Spleen (tissue), 11 donors: ENCODE measurements at regions not wholly inside any gene's neighbourhood (a gene's known extent, or its start where the extent isn't known, plus 50 kb on each side); places are given as distances from the start of the nearest gene placed in this dataset.

ENCODE experiments used
- DNase-seq: peaks from one replicate; pipeline ENCODE4 v3.0.0-alpha.2; 2020
- H3K27ac ChIP-seq, 8 donors: fragments of 200-600 bp; sonication (generic) in 7 of 8; 1 replicate in 4 of 8; 2 replicates in 4 of 8; pipeline versions ENCODE4 v1.5.0 to v1.8.0; 2016 to 2021; ENCODE audit warnings: inconsistent platforms in 4 of 8, mild to moderate bottlenecking in 4 of 8, moderate library complexity in 1 of 8
- H3K27me3 ChIP-seq, 7 donors: fragments of 200-600 bp; sonication (generic) in 6 of 7; replicated peaks in 1 of 7; 1 replicate in 4 of 7; 2 replicates in 3 of 7; pipeline versions ENCODE4 v1.5.0 to v1.8.0; 2016 to 2021; ENCODE audit warnings: inconsistent platforms in 3 of 7, mild to moderate bottlenecking in 1 of 7
- H3K36me3 ChIP-seq, 6 donors: fragments of 200-600 bp; sonication (generic) in 5 of 6; 1 replicate in 4 of 6; 2 replicates in 2 of 6; pipeline versions ENCODE4 v1.5.0 to v1.8.0; 2016 to 2021; ENCODE audit warnings: inconsistent platforms in 2 of 6
- H3K4me1 ChIP-seq, 6 donors: fragments of 200-600 bp; sonication (generic) in 5 of 6; 1 replicate in 3 of 6; 2 replicates in 3 of 6; pipeline versions ENCODE4 v1.5.0 to v1.8.0; 2016 to 2021; ENCODE audit warnings: inconsistent platforms in 3 of 6
- H3K4me3 ChIP-seq, 8 donors: fragments of 200-600 bp; sonication (generic) in 7 of 8; 1 replicate in 4 of 8; 2 replicates in 4 of 8; pipeline versions ENCODE4 v1.5.0 to v1.8.0; 2016 to 2021; ENCODE audit warnings: inconsistent platforms in 4 of 8, mild to moderate bottlenecking in 4 of 8, moderate library complexity in 2 of 8
- H3K9me3 ChIP-seq, 8 donors: fragments of 200-600 bp; sonication (generic) in 7 of 8; 1 replicate in 4 of 8; 2 replicates in 4 of 8; pipeline versions ENCODE4 v1.5.0 to v1.8.0; 2016 to 2021; ENCODE audit warnings: inconsistent platforms in 4 of 8
- POLR2A ChIP-seq, 3 donors: fragments of 450-650 bp; IDR thresholded peaks; one replicate each; pipeline ENCODE4 v1.5.1; 2017; ENCODE audit warnings: antibody characterized with exemption in 3 of 3, mild to moderate bottlenecking in 1 of 3
- POLR2AphosphoS5 ChIP-seq, 3 donors: sonication (generic); formaldehyde crosslinking; IDR thresholded peaks; one replicate each; pipeline ENCODE4 v1.5.1; 2017; ENCODE audit warnings: antibody characterized with exemption in 3 of 3
- WGBS, 5 donors: extraction: QIAGEN DNeasy Blood & Tissue Kit in 3 of 5; methylation state at CpG; one replicate each; pipeline versions ENCODE4 v1.1.5 to v1.1.7; 2013 to 2018; 5-methylcytosine and 5-hydroxymethylcytosine counted together
- intact Hi-C: fragments of 100-400 bp; cut with DNase I; formaldehyde crosslinking; loops from one replicate; pipeline ENCODE4 v1.15.0; 2023; ENCODE audit warnings: low total_unique reads
- TF ChIP-seq, protein P1 (sequence below), 11 experiments: fragments of 200-600 bp in 7 of 11; fragments of 450-650 bp in 4 of 11; sonication (generic) in 4 of 11; IDR thresholded peaks in 8 of 11; conservative IDR thresholded peaks in 3 of 11; 1 replicate in 7 of 11; 2 replicates in 4 of 11; pipeline versions ENCODE4 v1.4.0 to v1.8.0; 2016 to 2021; ENCODE audit warnings: antibody characterized with exemption in 11 of 11, inconsistent platforms in 4 of 11, mild to moderate bottlenecking in 1 of 11
- donor health status: healthy with polysubstance abuse.
- donor health status: DM: no; HTN: no; CAD: no; lungs with moderate emphysema.
- donor health status: DM: no; HTN: no; CAD: no.
- donor health status: Bipolar disorder and iron deficiency.
- donor health status: healthy.
- donor health status: DM: no; HTN: no; CAD: no.
- donor health status: DM: yes; HTN: yes; CAD: no.

- intact Hi-C loops, result no loop called here
- 80 to 94% (median 86%) methylated on average over 2 of the region's 2 CpGs for WGBS, 5 donors
- no peak for DNase-seq
- H3K36me3 ChIP-seq, result no peaks in the 10 kb centered on the region
- H3K27ac ChIP-seq, result no peak overlapping the region
- no peak overlapping the region for H3K4me3 ChIP-seq
- TF ChIP-seq POLR2A (IDR thresholded peaks at IDR 0.05) (no peak), POLR2AphosphoS5 (IDR thresholded peaks at IDR 0.05) (no peak)
- TF ChIP-seq, protein P1, sequence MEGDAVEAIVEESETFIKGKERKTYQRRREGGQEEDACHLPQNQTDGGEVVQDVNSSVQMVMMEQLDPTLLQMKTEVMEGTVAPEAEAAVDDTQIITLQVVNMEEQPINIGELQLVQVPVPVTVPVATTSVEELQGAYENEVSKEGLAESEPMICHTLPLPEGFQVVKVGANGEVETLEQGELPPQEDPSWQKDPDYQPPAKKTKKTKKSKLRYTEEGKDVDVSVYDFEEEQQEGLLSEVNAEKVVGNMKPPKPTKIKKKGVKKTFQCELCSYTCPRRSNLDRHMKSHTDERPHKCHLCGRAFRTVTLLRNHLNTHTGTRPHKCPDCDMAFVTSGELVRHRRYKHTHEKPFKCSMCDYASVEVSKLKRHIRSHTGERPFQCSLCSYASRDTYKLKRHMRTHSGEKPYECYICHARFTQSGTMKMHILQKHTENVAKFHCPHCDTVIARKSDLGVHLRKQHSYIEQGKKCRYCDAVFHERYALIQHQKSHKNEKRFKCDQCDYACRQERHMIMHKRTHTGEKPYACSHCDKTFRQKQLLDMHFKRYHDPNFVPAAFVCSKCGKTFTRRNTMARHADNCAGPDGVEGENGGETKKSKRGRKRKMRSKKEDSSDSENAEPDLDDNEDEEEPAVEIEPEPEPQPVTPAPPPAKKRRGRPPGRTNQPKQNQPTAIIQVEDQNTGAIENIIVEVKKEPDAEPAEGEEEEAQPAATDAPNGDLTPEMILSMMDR (IDR thresholded peaks at IDR 0.05 in 8 of 11, conservative IDR thresholded peaks at IDR 0.05 in 3 of 11), result no peak
- no peaks in the 10 kb centered on the region for H3K4me1 ChIP-seq
- no peaks in the 10 kb centered on the region for H3K27me3 ChIP-seq
- no peaks in the 10 kb centered on the region for H3K9me3 ChIP-seq
Measured at GRCh38 chr4:100816436-100817045, 298.7 kb upstream of the EMCN start.

GRCh38 chr4:100811046-100811445, 293.2 kb upstream of the EMCN start:
- intact Hi-C loops, result no loop called here
- 58 to 89% (median 86%) methylated on average over 2 of the region's 2 CpGs for WGBS, 5 donors
- no peaks in the 10 kb centered on the region for H3K9me3 ChIP-seq
- H3K27me3 ChIP-seq, result no peaks in the 10 kb centered on the region
- DNase-seq, result no peak
- H3K4me3 ChIP-seq, result no peak overlapping the region
- H3K27ac ChIP-seq, result no peak overlapping the region
- no peaks in the 10 kb centered on the region for H3K4me1 ChIP-seq
- H3K36me3 ChIP-seq, result no peaks in the 10 kb centered on the region
- no peak for TF ChIP-seq POLR2A (IDR thresholded peaks at IDR 0.05)
- no peak for TF ChIP-seq POLR2AphosphoS5 (IDR thresholded peaks at IDR 0.05)
- TF ChIP-seq, protein P1 (IDR thresholded peaks at IDR 0.05 in 8 of 11, conservative IDR thresholded peaks at IDR 0.05 in 3 of 11), result no peak

- 78 to 94% (median 81%) methylated on average over 2 of the region's 2 CpGs for WGBS, 5 donors
- no peak overlapping the region for H3K27ac ChIP-seq
- DNase-seq, result no peak
- no peaks in the 10 kb centered on the region for H3K4me1 ChIP-seq
- TF ChIP-seq, protein P1 (IDR thresholded peaks at IDR 0.05 in 8 of 11, conservative IDR thresholded peaks at IDR 0.05 in 3 of 11), result no peak
- no peak for TF ChIP-seq POLR2A (IDR thresholded peaks at IDR 0.05)
- TF ChIP-seq POLR2AphosphoS5 (IDR thresholded peaks at IDR 0.05), result no peak
- no peak overlapping the region for H3K4me3 ChIP-seq
- no peaks in the 10 kb centered on the region for H3K9me3 ChIP-seq
- no peaks in the 10 kb centered on the region for H3K36me3 ChIP-seq
- intact Hi-C loops, result no loop called here
- no peaks in the 10 kb centered on the region for H3K27me3 ChIP-seq
Measured at GRCh38 chr4:100809506-100809905, 291.7 kb upstream of the EMCN start.

DNA sequence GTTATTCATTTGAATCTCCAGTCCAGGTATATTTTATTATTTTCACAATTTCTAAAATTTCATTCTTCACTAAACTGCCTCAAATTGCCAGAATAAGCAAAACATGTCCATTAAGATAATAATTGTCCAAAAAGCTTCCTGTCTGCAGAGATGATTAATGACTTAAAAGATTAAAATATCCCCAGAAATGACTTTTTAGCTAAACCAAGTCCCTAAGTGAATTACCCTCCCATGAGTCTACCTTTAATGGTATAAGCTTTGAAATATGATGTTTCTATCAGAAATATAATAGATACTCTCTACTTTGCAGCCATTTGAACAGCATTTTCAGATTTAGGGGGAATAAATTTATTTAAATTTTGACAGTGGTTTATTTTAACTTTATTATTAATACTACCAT, 289.2 kb upstream of the EMCN start:
- no peak for DNase-seq
- TF ChIP-seq POLR2A (IDR thresholded peaks at IDR 0.05) (no peak), POLR2AphosphoS5 (IDR thresholded peaks at IDR 0.05) (no peak)
- TF ChIP-seq, protein P1 (IDR thresholded peaks at IDR 0.05 in 8 of 11, conservative IDR thresholded peaks at IDR 0.05 in 3 of 11), result no peak
- Histone ChIP-seq H3K4me3 (no peak overlapping the region), H3K27ac (no peak overlapping the region), H3K4me1 (no peaks in the 10 kb centered on the region), H3K27me3 (no peaks in the 10 kb centered on the region), H3K36me3 (no peaks in the 10 kb centered on the region), H3K9me3 (peaks cover 0 to 5% (median 0%) of the 10 kb centered on the region in 8 donors)
- intact Hi-C loops, result no loop called here
